Body of pancreas (tissue), 4 donors: ENCODE measurements at regions not wholly inside any gene's neighbourhood (a gene's known extent, or its start where the extent isn't known, plus 50 kb on each side); places are given as distances from the start of the nearest gene placed in this dataset.

Experiments used
- CTCF ChIP-seq, 7 experiments: fragments of 450-650 bp in 4 of 7; fragments of 200-600 bp in 3 of 7; sonication (generic) in 3 of 7; IDR thresholded peaks; one replicate each; pipeline ENCODE4 v1.5.1; 2016 to 2019; ENCODE audit warnings: antibody characterized with exemption in 7 of 7
- POLR2A ChIP-seq, 3 donors: fragments of 450-650 bp; IDR thresholded peaks; one replicate each; pipeline ENCODE4 v1.6.1; 2016; ENCODE audit warnings: antibody characterized with exemption in 3 of 3, mild to moderate bottlenecking in 2 of 3

GRCh38 chr2:193847991-193848390 lies 1653.3 kb upstream of the TMEFF2 start:
- TF ChIP-seq POLR2A (IDR thresholded peaks at IDR 0.05) (no peak), CTCF (IDR thresholded peaks at IDR 0.05) (no peak)
